Brain microvascular endothelial cell (primary cell): ENCODE measurements at regions not wholly inside any gene's neighbourhood (a gene's known extent, or its start where the extent isn't known, plus 50 kb on each side); places are given as distances from the start of the nearest gene placed in this dataset.
"Not testable (repeated sequence)": the region's sequence is repeated elsewhere in the genome, so short reads cannot be mapped to it uniquely, and the experiment has no call there.

Source experiments
- DNase-seq: peaks from one replicate; pipeline ENCODE4 v3.0.0-alpha.2; 2020
- H3K27ac ChIP-seq: fragments of 250-450 bp; sonication (Bioruptor Pico); 2 replicates; pipeline ENCODE4 v1.5.1; 2020; ENCODE audit warnings: mild to moderate bottlenecking, moderate library complexity
- H3K27me3 ChIP-seq: fragments of 250-450 bp; sonication (Bioruptor Pico); replicated peaks from 2 replicates; pipeline ENCODE4 v1.5.1; 2020; ENCODE audit warnings: mild to moderate bottlenecking
- H3K36me3 ChIP-seq: fragments of 250-450 bp; sonication (Bioruptor Pico); replicated peaks from 2 replicates; pipeline ENCODE4 v1.5.1; 2020; ENCODE audit warnings: mild to moderate bottlenecking
- H3K4me3 ChIP-seq: 2 replicates; pipeline ENCODE4 v1.5.1; 2011; ENCODE audit warnings: low read depth, mild to moderate bottlenecking, control low read depth, low read length, moderate library complexity
- in situ Hi-C: cut with HindIII; loops from 2 replicates; pipeline ENCODE4 v1.10.0; 2017; ENCODE audit warnings: low sequenced_read_pairs, low pct_ligation_motif_present
- TF ChIP-seq, protein P1 (sequence below): IDR thresholded peaks from 2 replicates; pipeline ENCODE4 v1.5.1; 2011; ENCODE audit warnings: low read depth, mild to moderate bottlenecking, moderate library complexity, low read length, control low read depth, inconsistent platforms; ENCODE audit errors: missing control alignments

DNA sequence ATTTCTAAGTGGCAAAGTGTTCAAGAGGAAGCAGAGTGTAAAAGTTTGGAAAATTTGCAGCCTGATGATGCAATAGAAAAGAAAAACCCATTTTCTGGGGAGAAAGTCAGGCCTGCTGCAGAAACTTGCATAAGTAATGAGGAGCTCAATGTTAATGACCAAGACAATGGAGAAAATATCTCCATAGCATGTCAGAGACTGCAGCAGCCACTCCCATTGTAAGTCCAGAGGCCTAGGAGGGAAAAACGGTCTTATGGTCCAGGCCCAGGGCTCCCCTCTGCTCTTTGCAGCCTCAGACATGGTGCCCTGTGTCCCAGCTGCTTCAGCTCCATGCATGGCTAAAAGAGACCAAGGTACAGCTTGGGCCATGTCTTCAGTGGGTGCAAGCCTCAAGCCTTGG lies 96.6 kb upstream of the GMNC start:
- Histone ChIP-seq H3K4me3 (no peak overlapping the region), H3K27me3 (no peaks in the 10 kb centered on the region), H3K36me3 (no peaks in the 10 kb centered on the region), H3K27ac (no peak overlapping the region)
- in situ Hi-C loops, result no loop called here
- TF ChIP-seq, protein P1, sequence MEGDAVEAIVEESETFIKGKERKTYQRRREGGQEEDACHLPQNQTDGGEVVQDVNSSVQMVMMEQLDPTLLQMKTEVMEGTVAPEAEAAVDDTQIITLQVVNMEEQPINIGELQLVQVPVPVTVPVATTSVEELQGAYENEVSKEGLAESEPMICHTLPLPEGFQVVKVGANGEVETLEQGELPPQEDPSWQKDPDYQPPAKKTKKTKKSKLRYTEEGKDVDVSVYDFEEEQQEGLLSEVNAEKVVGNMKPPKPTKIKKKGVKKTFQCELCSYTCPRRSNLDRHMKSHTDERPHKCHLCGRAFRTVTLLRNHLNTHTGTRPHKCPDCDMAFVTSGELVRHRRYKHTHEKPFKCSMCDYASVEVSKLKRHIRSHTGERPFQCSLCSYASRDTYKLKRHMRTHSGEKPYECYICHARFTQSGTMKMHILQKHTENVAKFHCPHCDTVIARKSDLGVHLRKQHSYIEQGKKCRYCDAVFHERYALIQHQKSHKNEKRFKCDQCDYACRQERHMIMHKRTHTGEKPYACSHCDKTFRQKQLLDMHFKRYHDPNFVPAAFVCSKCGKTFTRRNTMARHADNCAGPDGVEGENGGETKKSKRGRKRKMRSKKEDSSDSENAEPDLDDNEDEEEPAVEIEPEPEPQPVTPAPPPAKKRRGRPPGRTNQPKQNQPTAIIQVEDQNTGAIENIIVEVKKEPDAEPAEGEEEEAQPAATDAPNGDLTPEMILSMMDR, result no peak
- no peak for DNase-seq

DNA sequence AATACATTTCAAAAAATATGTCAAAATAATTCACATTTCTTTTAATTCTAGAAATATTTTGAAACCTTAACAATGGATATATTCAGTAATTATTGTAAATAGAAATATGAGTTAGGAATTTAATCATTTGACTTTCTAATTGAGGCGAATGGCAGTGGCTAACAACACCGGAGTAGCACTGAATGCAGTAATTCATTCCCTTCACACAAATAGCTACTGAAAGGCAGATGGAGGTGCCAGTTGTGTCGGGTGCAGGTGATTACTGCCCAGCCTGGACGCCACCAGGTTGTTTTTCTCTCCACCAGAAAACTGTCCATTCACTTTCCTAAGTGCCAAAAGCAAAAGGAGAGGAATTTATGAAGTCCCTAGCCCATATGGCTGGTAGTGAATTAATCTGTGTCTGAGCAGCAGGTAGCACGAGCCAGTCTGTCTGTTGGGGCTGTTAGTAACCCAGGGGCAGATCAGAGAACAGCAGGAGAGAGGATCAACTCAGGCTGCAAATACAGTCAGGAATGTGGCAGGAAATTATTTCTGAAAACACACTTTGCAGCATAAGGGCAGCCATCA lies 79.3 kb upstream of the GMNC start:
- TF ChIP-seq, protein P1, result no peak
- H3K27me3 ChIP-seq, result no peaks in the 10 kb centered on the region
- in situ Hi-C loops, result no loop called here
- no peak for DNase-seq
- no peaks in the 10 kb centered on the region for H3K36me3 ChIP-seq
- no peak overlapping the region for H3K27ac ChIP-seq
- no peak overlapping the region for H3K4me3 ChIP-seq

DNA sequence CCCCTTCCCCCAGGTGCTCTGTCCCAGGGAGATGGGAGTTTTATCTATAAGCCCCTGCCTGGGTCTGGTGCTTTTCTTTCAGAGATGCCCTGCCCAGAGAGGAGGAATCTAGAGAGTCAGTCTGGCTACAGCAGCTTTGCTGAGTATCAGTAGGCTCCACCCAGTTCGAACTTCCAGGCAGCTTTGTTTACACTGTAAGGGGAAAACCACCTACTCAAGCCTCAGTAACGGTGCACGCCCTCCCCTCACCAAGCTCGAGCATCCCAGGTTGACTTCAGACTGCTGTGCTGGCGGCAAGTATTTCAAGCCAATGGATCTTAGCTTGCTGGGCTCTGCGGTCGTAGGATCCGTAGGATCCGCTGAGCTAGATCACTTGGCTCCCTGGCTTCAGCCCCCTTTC lies 72.1 kb upstream of the GMNC start:
- H3K27ac ChIP-seq, in situ Hi-C loops, H3K36me3 ChIP-seq, H3K4me3 ChIP-seq, H3K27me3 ChIP-seq, DNase-seq: not testable (repeated sequence)

DNA sequence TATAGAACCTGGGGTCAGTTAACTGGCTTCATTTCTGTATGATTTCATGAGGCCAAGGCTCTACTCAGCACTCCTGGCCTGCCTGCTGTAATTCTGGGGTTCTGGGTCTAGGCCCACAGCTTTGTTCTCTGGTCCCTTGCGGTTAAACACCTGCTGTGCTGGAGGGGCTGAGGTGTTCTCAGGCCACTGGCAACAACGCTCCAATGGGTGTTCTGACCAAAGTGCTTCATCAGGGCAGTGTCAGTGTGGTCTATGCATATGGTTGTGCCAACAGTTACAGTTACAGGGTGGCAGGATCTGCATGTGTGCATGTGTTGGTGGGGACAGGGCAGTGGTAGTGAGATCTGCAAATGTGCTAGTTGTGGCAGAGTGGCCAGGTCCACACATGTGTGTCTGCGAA lies 64.1 kb upstream of the GMNC start:
- in situ Hi-C loops, result no loop called here
- no peaks in the 10 kb centered on the region for H3K36me3 ChIP-seq
- no peak overlapping the region for H3K4me3 ChIP-seq
- TF ChIP-seq, protein P1, result no peak
- no peak for DNase-seq
- H3K27me3 ChIP-seq, result no peaks in the 10 kb centered on the region
- no peak overlapping the region for H3K27ac ChIP-seq

DNA sequence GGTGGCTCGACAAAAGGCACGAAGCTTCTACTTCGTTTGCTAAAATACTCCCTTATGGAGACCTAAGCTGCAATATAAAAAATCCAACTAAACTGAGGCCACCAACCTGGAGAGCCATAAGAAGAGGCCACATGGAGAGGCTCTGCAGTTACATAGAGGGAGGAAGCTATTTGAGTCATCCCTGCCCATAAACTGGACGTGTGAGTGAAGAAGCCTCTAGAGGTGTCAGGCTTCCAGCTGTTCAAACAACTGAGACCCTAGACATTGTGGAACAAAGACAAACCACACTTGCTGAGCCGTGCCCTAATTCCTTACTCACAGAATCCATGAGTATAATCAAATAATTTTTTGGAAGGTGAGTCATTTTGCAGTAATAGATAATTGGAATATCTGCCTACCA lies 50.2 kb upstream of the GMNC start:
- Histone ChIP-seq H3K27ac (no peak overlapping the region), H3K36me3 (no peaks in the 10 kb centered on the region), H3K27me3 (no peaks in the 10 kb centered on the region), H3K4me3 (no peak overlapping the region)
- in situ Hi-C loops, result no loop called here
- DNase-seq, result no peak
- TF ChIP-seq, protein P1, result no peak
